IMR-90 (cell line): ENCODE measurements at regions not wholly inside any gene's neighbourhood (a gene's known extent, or its start where the extent isn't known, plus 50 kb on each side); places are given as distances from the start of the nearest gene placed in this dataset.

Experiments
- ATAC-seq: fragments of 200-7000 bp; cut with Tn5 transposase; 2 replicates; pipeline ENCODE4 v1.9.1; 2020; ENCODE audit warnings: low read depth, mild to moderate bottlenecking, moderate library complexity
- BruUV-seq: library from RNA; stranded (reverse); fragments of 400-500 nt; replicated peaks from 2 replicates; lab custom pipeline; 2021; lab: Mats Ljungman, UMichigan
- CTCF ChIA-PET: fragments of 300-600 bp; formaldehyde crosslinking; extraction: SDS; loops from one replicate; lab custom pipeline; 2021; ENCODE audit warnings: antibody characterized with exemption; lab: Yijun Ruan, JAX
- POLR2A ChIA-PET: fragments of 300-600 bp; sonication (Branson Sonifier 250); formaldehyde crosslinking; loops from one replicate; lab custom pipeline; 2022; ENCODE audit warnings: antibody characterized with exemption; ENCODE audit not compliant: unreplicated experiment; lab: Charles Lee
- DNase-seq: peaks from one replicate; pipeline ENCODE4 v3.0.0; 2013
- H2AFZ ChIP-seq: replicated peaks from 2 replicates; pipeline ENCODE3; 2013; ENCODE audit warnings: low read length, mild to moderate bottlenecking; ENCODE audit not compliant: poor library complexity
- H2AK5ac ChIP-seq: 2 replicates; pipeline ENCODE4 v1.6.1; 2013; ENCODE audit warnings: low read depth, low read length, inconsistent platforms
- H2AK9ac ChIP-seq: replicated peaks from 2 replicates; pipeline ENCODE3; 2013; ENCODE audit warnings: mild to moderate bottlenecking, low read depth, low read length, moderate library complexity; ENCODE audit not compliant: poor library complexity
- H2BK120ac ChIP-seq: 2 replicates; pipeline ENCODE4 v1.6.1; 2013; ENCODE audit warnings: low read depth, low read length, inconsistent platforms
- H2BK15ac ChIP-seq: 3 replicates; pipeline ENCODE4 v1.6.1; 2013; ENCODE audit warnings: low read depth, low read length, inconsistent platforms
- H2BK20ac ChIP-seq: 2 replicates; pipeline ENCODE4 v1.6.1; 2013; ENCODE audit warnings: low read depth, mild to moderate bottlenecking, inconsistent platforms, low read length, moderate library complexity
- H2BK5ac ChIP-seq: 2 replicates; pipeline ENCODE4 v1.6.1; 2013; ENCODE audit warnings: mild to moderate bottlenecking, low read depth, low read length, inconsistent platforms; ENCODE audit not compliant: poor library complexity, severe bottlenecking
- H3K14ac ChIP-seq: replicated peaks from 2 replicates; pipeline ENCODE4 v1.6.1; 2013; ENCODE audit warnings: low read depth, low read length, inconsistent platforms
- H3K18ac ChIP-seq: 2 replicates; pipeline ENCODE4 v1.6.1; 2013; ENCODE audit warnings: low read depth, low read length, control low read depth
- H3K23ac ChIP-seq: 2 replicates; pipeline ENCODE4 v1.6.1; 2013; ENCODE audit warnings: low read depth, low read length, inconsistent platforms
- H3K27ac ChIP-seq: 2 replicates; pipeline ENCODE4 v1.5.1; 2013; ENCODE audit warnings: mild to moderate bottlenecking, control low read depth, low read length; ENCODE audit not compliant: insufficient read depth
- H3K27me3 ChIP-seq: 2 replicates; pipeline ENCODE4 v1.6.1; 2013; ENCODE audit warnings: low read length; ENCODE audit not compliant: control insufficient read depth, insufficient read depth
- H3K36me3 ChIP-seq: 2 replicates; pipeline ENCODE4 v1.6.1; 2013; ENCODE audit warnings: low read length, mixed read lengths; ENCODE audit not compliant: control insufficient read depth, insufficient read depth
- H3K4ac ChIP-seq: 2 replicates; pipeline ENCODE4 v1.6.1; 2013; ENCODE audit warnings: low read depth, low read length, inconsistent platforms
- H3K4me1 ChIP-seq: 2 replicates; pipeline ENCODE4 v1.6.1; 2013; ENCODE audit warnings: low read length, mixed read lengths; ENCODE audit not compliant: control insufficient read depth, insufficient read depth
- H3K4me2 ChIP-seq: 2 replicates; pipeline ENCODE4 v1.6.1; 2013; ENCODE audit warnings: low read depth, mild to moderate bottlenecking, control low read depth, low read length, moderate library complexity
- H3K4me3 ChIP-seq: 2 replicates; pipeline ENCODE4 v1.5.1; 2013; ENCODE audit warnings: low read depth, mild to moderate bottlenecking, control low read depth, low read length, moderate library complexity; ENCODE audit not compliant: insufficient read depth
- H3K56ac ChIP-seq: 2 replicates; pipeline ENCODE4 v1.6.1; 2013; ENCODE audit warnings: low read length, inconsistent platforms; ENCODE audit not compliant: insufficient read depth; ENCODE audit errors: extremely low read depth
- H3K79me1 ChIP-seq, 2 experiments: 2 replicates each; pipeline ENCODE4 v1.6.1; 2013; ENCODE audit warnings: low read length in 2 of 2, inconsistent platforms in 1 of 2, low read depth in 1 of 2
- H3K9ac ChIP-seq: 2 replicates; pipeline ENCODE4 v1.6.1; 2013; ENCODE audit warnings: low read depth, low read length, control low read depth
- H3K9me1 ChIP-seq: 2 replicates; pipeline ENCODE4 v1.6.1; 2013; ENCODE audit warnings: low read length, inconsistent platforms; ENCODE audit not compliant: insufficient read depth
- H3K9me3 ChIP-seq: 2 replicates; pipeline ENCODE4 v1.6.1; 2013; ENCODE audit warnings: low read length; ENCODE audit not compliant: control insufficient read depth, insufficient read depth
- H4K20me1 ChIP-seq: 2 replicates; pipeline ENCODE4 v1.6.1; 2013; ENCODE audit warnings: low read length, inconsistent platforms; ENCODE audit not compliant: insufficient read depth
- H4K5ac ChIP-seq: 2 replicates; pipeline ENCODE4 v1.6.1; 2013; ENCODE audit warnings: mild to moderate bottlenecking, low read depth, low read length, control low read depth
- H4K8ac ChIP-seq, 2 experiments: 2 replicates each; pipeline ENCODE4 v1.6.1; 2013; ENCODE audit warnings: low read depth in 2 of 2, low read length in 2 of 2, control low read depth in 1 of 2, inconsistent platforms in 1 of 2
- H4K91ac ChIP-seq: 2 replicates; pipeline ENCODE4 v1.6.1; 2013; ENCODE audit warnings: low read depth, low read length, inconsistent platforms; ENCODE audit not compliant: insufficient read depth
- BHLHE40 ChIP-seq: fragments of 150-350 bp; IDR thresholded peaks from 2 replicates; pipeline ENCODE4 v1.6.1; 2016; ENCODE audit warnings: mild to moderate bottlenecking, low read depth, low read length
- CHD1 ChIP-seq: IDR thresholded peaks from 2 replicates; pipeline ENCODE4 v1.6.1; 2012; ENCODE audit warnings: low read depth, low read length, improper control_type of control experiment
- CTCF ChIP-seq: conservative IDR thresholded peaks from 2 replicates; pipeline ENCODE4 v1.5.1; 2012; ENCODE audit warnings: mild to moderate bottlenecking, low read depth, low read length, improper control_type of control experiment
- FOS ChIP-seq: fragments of 150-350 bp; IDR thresholded peaks from 2 replicates; pipeline ENCODE4 v1.6.1; 2016; ENCODE audit warnings: low read depth, low read length
- MAFK ChIP-seq: IDR thresholded peaks from 2 replicates; pipeline ENCODE4 v1.6.1; 2012; ENCODE audit warnings: low read depth, low read length, improper control_type of control experiment
- MAZ ChIP-seq: IDR thresholded peaks from 2 replicates; pipeline ENCODE4 v1.6.1; 2012; ENCODE audit warnings: low read depth, mild to moderate bottlenecking, low read length, improper control_type of control experiment, moderate library complexity, borderline replicate concordance
- MXI1 ChIP-seq: IDR thresholded peaks from 2 replicates; pipeline ENCODE4 v1.6.1; 2012; ENCODE audit warnings: low read depth, mild to moderate bottlenecking, low read length, moderate library complexity, borderline replicate concordance
- NFE2L2 ChIP-seq: fragments of 150-350 bp; IDR thresholded peaks from 2 replicates; pipeline ENCODE4 v1.6.1; 2016; ENCODE audit warnings: low read depth, mild to moderate bottlenecking, low read length
- POLR2A ChIP-seq: IDR thresholded peaks from 2 replicates; pipeline ENCODE4 v1.6.1; 2012; ENCODE audit warnings: mild to moderate bottlenecking, low read depth, low read length
- RAD21 ChIP-seq: IDR thresholded peaks from 2 replicates; pipeline ENCODE4 v1.6.1; 2012; ENCODE audit warnings: low read length, improper control_type of control experiment
- RCOR1 ChIP-seq: IDR thresholded peaks from 2 replicates; pipeline ENCODE4 v1.6.1; 2012; ENCODE audit warnings: mild to moderate bottlenecking, low read length, improper control_type of control experiment; ENCODE audit not compliant: insufficient replicate concordance
- RFX5 ChIP-seq: IDR thresholded peaks from 2 replicates; pipeline ENCODE4 v1.8.0; 2012; ENCODE audit warnings: low read depth, mild to moderate bottlenecking, low read length, moderate library complexity
- USF2 ChIP-seq: fragments of 150-350 bp; IDR thresholded peaks from 2 replicates; pipeline ENCODE4 v1.6.1; 2017; ENCODE audit warnings: mild to moderate bottlenecking, antibody characterized with exemption, low read length, low read depth
- WGBS, 2 experiments: methylation state at CpG; one replicate each; pipeline versions ENCODE4 v1.1.5 to v1.1.7; 2013; ENCODE audit warnings: missing lambda C conversion rate in 2 of 2; ENCODE audit not compliant: insufficient read length in 1 of 2; ENCODE audit errors: extremely low coverage in 2 of 2; 5-methylcytosine and 5-hydroxymethylcytosine counted together
- dilution Hi-C: fragments of 300-500 bp; cut with HindIII; formaldehyde crosslinking; loops from one replicate; pipeline ENCODE4 v1.14.3; 2018; ENCODE audit warnings: low sequenced_read_pairs; ENCODE audit not compliant: unreplicated experiment
- in situ Hi-C: fragments of 300-500 bp; cut with MboI; formaldehyde crosslinking; loops from 3 replicates; pipeline ENCODE4 v1.14.3; 2019; ENCODE audit warnings: low sequenced_read_pairs, inconsistent platforms, mixed read lengths
- intact Hi-C: fragments of 100-400 bp; cut with micrococcal nuclease; formaldehyde crosslinking; loops from 2 replicates; pipeline ENCODE4 v1.10.0; 2022

GRCh38 chr1:193890935-193891334 lies 704.5 kb upstream of the B3GALT2 start:
- H3K14ac ChIP-seq: no peak overlapping the region
- H3K9me1 ChIP-seq: no peaks in the 10 kb centered on the region
- CTCF ChIA-PET: interaction anchor here (1.0 to 1.3 kb wide), 2 partner anchors 13 to 19 kb away, joined by 3 read pairs; no protein-coding TSS in a partner anchor

More at GRCh38 chr1:193890935-193891334, 704.5 kb upstream of the B3GALT2 start:
- no CpG with 5 or more reads among the region's 1 CpG for WGBS, 2 experiments
- H2BK15ac ChIP-seq: no peak overlapping the region
- H3K23ac ChIP-seq: no peak overlapping the region
- no peak overlapping the region for H2BK120ac ChIP-seq
- no peak for ATAC-seq
- H3K4me3 ChIP-seq: no peak overlapping the region
- H3K18ac ChIP-seq: no peak overlapping the region
- no peaks in the 10 kb centered on the region for H3K36me3 ChIP-seq
- no peak overlapping the region for H2AK9ac ChIP-seq
- dilution Hi-C loops: no loop called here
- H3K79me1 ChIP-seq: no peaks in the 10 kb centered on the region
- intact Hi-C loops: no loop called here
- H3K4me2 ChIP-seq: no peak overlapping the region
- H3K27ac ChIP-seq: no peak overlapping the region
- no peak for TF ChIP-seq FOS
- no peak for TF ChIP-seq RFX5
- TF ChIP-seq RAD21: no peak
- no peak for TF ChIP-seq RCOR1
- no peak for TF ChIP-seq MXI1
- no peak for TF ChIP-seq MAZ
- TF ChIP-seq USF2: no peak
- TF ChIP-seq CTCF: no peak
- TF ChIP-seq CHD1: no peak
- no peak for TF ChIP-seq POLR2A
- no peak for TF ChIP-seq MAFK
- no peak for TF ChIP-seq NFE2L2
- no peak for TF ChIP-seq BHLHE40
- H4K5ac ChIP-seq: no peak overlapping the region
- no peak overlapping the region for H3K4ac ChIP-seq
- H4K8ac ChIP-seq: no peak overlapping the region
- H2AK5ac ChIP-seq: no peak overlapping the region
- POLR2A ChIA-PET: no interaction called here
- H2AFZ ChIP-seq: no peak overlapping the region
- no peak overlapping the region for H4K91ac ChIP-seq
- no peak overlapping the region for H2BK20ac ChIP-seq
- DNase-seq: no peak
- no peaks in the 10 kb centered on the region for H3K27me3 ChIP-seq
- no TSS peak for BruUV-seq
- no peaks in the 10 kb centered on the region for H3K4me1 ChIP-seq
- no peak overlapping the region for H2BK5ac ChIP-seq
- H4K20me1 ChIP-seq: no peaks in the 10 kb centered on the region
- in situ Hi-C loops: no loop called here
- H3K9ac ChIP-seq: no peak overlapping the region
- no peaks in the 10 kb centered on the region for H3K9me3 ChIP-seq
- H3K56ac ChIP-seq: no peak overlapping the region
